DMS53 treated with DMSO at 0.1 percent for 48 hours (cell line): ENCODE measurements at regions not wholly inside any gene's neighbourhood (a gene's known extent, or its start where the extent isn't known, plus 50 kb on each side); places are given as distances from the start of the nearest gene placed in this dataset.
"Not testable (repeated sequence)": the region's sequence is repeated elsewhere in the genome, so short reads cannot be mapped to it uniquely, and the experiment has no call there.

Experiments
- DNase-seq: peaks from one replicate; lab custom pipeline; 2025; ENCODE audit not compliant: unreplicated experiment; lab: John Stamatoyannopoulos, UW

DNA sequence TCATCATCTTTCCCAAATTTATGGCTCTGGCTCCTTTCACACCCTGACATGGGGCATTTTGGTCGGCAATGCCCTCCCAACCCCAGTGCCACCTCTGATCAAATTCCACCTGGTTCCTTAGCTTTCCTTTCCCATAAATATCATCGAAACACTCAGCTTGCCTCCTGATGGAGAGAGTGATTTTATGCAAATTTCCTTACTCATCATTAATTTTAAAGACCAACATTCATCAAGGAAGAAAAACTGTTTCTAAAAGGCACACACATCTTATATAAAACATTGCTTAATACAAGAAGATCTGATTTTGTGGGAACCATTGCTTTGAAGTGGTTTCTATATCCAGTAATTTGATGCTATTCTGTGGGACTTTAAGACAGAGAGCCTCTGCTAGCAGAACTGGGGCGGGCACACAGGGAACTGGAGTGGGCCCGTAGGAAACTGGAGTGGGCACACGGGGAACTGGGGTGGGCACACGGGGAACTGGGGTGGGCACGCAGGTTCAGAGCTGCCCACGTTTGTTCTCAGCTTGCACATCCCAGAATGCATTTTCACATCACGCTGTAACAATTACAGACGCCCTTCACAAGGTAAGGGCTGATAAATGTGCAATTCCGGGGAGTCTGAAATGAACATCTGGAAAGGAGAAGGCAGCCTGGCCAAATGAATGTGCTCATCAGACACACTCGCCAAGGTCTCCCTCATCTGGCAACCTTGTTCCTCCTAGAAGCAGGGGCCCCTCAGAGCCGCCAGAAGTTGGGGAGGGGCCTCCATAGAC, 174.2 kb downstream of the RTP5 start:
- DNase-seq: no peak

- DNase-seq: no peak
Measured at GRCh38 chr2:242044313-242044590, 174.7 kb downstream of the RTP5 start.

- not testable (repeated sequence) for DNase-seq
Measured at GRCh38 chr2:242045596-242046144, 176.1 kb downstream of the RTP5 start.

- no peak for DNase-seq
Measured at GRCh38 chr2:242046206-242046826, 176.8 kb downstream of the RTP5 start.

GRCh38 chr2:242047963-242048362, 178.4 kb downstream of the RTP5 start:
- no peak for DNase-seq

GRCh38 chr2:242048479-242048878, 178.9 kb downstream of the RTP5 start:
- no peak for DNase-seq

DNA sequence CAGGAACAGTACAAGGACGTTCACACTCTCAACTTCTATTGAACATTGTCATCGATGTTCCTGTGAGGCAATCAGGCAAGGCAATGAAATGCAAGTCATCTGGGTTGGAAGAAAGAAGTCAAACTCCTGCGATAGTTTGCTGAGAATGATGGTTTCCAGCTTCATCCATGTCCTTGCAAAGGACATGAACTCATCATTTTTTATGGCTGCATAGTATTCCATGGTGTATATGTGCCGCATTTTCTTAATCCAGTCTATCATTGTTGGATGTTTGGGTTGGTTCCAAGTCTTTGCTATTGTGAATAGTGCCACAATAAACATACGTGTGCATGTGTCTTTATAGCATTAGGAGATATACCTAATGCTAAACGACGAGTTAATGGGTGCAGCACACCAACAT, 180.0 kb downstream of the RTP5 start:
- not testable (repeated sequence) for DNase-seq

GRCh38 chr2:242051463-242051862, 181.9 kb downstream of the RTP5 start:
- DNase-seq: no peak

- DNase-seq: no peak
Measured at GRCh38 chr2:242052421-242052820, 182.9 kb downstream of the RTP5 start.

- no peak for DNase-seq
Measured at GRCh38 chr2:242053921-242054320, 184.4 kb downstream of the RTP5 start.

DNA sequence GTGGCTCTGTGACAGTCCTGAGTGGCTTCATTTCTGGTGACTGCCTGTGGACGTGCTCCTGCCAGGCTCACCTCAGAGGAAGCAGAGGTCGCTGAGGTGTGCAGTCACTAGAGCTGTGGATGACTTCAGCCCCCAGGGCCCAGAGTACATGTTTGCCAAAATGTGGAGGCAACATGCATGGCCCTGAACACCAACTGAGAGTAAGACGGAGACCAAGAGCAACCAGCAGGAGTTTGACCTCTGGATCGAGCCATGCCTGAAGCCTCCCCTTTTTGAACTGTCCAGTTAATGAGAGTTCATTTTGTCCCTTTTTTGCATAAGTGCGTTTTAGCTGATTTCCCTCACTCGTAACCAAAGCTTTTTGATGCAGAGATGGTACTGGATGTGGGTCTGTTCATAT, 184.9 kb downstream of the RTP5 start:
- DNase-seq: no peak

- DNase-seq: no peak
Measured at GRCh38 chr2:242054881-242055801, 185.6 kb downstream of the RTP5 start.

GRCh38 chr2:242056026-242056425, 186.5 kb downstream of the RTP5 start:
- no peak for DNase-seq

DNA sequence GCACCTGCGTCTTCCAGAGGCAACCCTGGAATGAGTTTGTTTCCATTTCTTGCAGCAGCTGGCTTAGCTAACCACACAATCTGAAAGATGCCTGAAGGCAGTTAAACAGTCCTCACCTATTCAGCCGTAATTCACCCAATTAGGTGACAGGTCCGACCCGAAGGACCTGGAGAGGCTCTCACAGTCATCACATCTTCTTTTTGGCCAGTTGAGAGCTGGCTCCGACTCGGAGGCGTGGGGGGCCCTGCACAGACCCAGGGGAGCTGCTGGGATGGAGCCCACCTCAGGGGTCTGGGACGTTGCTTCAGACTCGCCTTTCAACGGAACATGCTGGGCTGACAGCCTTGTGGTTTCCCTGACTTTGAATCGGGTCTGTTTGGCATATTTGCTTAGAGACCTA, 187.3 kb downstream of the RTP5 start:
- DNase-seq: no peak

DNA sequence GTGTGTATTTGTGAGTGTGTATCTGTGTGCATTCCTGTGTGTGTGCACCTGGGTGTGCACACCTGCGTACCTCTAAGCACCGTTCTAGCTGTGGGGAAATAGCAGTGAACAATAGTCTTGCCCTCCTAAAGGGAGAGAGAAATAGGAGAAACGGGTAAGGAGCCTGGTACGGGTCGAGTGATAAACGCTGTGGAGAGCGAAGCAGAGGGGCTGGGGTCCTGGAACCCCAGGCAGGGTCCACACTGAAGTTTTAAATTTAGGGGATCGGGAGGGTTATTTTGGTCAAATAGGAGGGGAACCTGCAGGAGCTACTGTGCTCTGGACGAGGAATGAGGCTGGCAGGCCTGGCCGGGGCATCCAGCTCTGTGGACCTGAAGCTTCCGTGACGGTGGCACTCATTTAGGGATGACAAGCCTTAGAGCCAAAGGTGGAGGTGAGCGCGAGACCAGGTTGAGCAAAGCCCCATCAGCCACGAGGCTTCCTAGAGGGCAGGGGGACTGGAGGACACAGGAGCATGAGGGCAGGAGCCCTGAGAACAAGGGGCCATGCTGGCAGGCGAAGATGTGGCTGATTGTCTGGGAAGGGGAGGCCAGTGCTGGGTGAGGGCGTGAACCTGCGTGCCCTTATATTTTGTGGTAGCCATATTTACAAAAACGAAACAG, 188.0 kb downstream of the RTP5 start:
- no peak for DNase-seq

DNA sequence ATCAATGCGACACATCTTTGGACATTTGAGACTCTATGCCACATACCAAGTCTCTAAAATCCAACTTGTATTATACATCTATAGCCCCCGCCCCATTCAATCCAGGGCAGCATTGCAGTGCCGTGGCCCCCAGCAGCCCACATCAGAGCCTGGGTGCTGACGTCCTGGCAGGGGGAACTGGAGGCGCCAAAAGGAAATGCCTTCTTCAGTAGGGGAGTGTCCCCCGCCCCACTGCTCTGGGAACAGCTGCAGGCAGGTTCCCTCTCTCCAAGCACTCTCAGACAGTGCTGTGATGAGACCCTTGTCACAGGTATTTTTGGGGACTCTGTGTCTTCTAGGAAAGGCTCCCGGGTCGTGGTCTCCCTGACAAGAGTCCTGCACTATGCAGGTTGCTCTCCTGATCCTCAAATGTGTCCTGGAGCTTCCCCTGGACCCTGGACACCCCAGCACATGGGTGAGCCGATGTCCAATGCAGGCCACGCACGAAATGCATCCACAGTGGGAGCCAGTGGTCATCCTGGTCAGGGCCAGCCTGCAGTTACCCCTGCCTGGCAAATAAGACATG, 188.7 kb downstream of the RTP5 start:
- no peak for DNase-seq

- DNase-seq: no peak
Measured at GRCh38 chr2:242059566-242059965, 190.0 kb downstream of the RTP5 start.

DNA sequence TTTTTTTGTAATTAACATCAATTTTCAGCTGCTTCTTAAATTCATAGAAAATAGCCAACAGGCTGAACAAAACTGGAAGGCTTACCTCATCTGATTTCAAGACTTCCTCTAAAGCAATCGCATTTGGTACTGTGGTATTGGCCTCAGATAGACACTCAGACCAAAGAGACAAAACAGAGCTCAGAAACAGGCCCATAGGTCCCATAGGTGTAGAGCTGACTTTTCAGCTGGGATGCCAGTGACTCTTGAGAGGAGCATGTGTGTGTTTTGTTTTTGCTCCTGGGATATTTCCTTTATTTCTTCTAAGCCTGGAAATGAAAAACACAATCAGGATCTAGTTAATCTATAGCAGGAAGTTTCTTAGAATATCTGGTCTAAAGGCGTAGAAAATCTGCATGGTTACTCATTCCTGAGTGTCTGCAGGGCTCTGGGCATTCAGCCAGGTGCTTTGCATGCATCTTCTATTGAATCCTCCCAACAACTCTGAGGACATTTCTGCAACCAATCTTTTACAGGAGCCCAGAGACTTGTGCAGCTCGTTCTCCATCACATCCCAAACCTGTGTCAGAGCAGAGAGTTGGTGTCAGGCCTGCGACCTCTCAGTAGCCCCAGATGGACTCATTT, 190.8 kb downstream of the RTP5 start:
- no peak for DNase-seq

DNA sequence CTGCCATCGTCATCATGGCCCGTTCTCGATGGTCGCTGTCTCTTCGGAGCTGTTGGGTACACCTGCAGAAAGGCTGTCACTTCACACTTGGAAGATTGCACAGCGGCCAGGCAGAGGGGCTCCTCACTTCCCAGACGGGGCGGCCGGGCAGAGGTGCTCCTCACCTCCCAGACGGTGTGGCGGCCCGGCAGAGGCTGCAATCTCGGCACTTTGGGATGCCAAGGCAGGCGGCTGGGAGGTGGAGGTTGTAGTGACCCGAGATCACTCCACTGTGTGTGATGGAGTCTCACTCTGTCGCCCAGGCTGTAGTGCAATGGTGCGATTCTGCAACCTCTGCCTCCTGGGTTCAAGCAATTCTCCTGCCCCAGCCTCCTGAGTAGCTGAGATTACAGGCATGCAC, 192.4 kb downstream of the RTP5 start:
- not testable (repeated sequence) for DNase-seq

DNA sequence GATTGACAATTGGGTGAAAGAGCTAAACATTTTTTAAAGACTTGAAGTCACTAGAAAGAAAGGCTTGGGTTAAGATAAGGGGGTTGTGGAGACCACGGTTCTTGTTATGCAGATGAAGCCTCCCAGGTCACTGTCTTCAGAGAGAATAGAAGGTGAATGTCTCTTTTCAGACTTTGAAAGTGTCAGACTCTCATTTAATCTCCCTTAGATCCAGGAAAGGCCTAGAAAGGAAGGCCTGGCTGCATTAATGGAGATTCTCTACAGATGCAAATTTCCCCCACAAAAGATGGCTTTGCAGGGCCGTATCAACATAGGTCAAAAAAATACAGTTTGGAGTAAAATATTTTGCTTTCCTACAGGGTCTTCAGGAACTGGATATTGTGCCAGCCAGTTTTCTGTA, 193.9 kb downstream of the RTP5 start:
- DNase-seq: no peak
